DOHH2 (cell line): ENCODE measurements at regions not wholly inside any gene's neighbourhood (a gene's known extent, or its start where the extent isn't known, plus 50 kb on each side); places are given as distances from the start of the nearest gene placed in this dataset.

Source experiments
- EZH2phosphoT487 ChIP-seq: fragments of 200-600 bp; sonication (generic); IDR thresholded peaks from 2 replicates; pipeline ENCODE4 v1.6.1; 2017; ENCODE audit warnings: borderline replicate concordance, mild to moderate bottlenecking, antibody characterized with exemption, low read length, moderate library complexity, mixed read lengths
- TF ChIP-seq, protein P1 (sequence below): fragments of 200-600 bp; sonication (generic); IDR thresholded peaks from one replicate; pipeline ENCODE4 v1.5.1; 2014; ENCODE audit warnings: antibody characterized with exemption, mild to moderate bottlenecking, low read depth, low read length; ENCODE audit not compliant: poor library complexity, severe bottlenecking

DNA sequence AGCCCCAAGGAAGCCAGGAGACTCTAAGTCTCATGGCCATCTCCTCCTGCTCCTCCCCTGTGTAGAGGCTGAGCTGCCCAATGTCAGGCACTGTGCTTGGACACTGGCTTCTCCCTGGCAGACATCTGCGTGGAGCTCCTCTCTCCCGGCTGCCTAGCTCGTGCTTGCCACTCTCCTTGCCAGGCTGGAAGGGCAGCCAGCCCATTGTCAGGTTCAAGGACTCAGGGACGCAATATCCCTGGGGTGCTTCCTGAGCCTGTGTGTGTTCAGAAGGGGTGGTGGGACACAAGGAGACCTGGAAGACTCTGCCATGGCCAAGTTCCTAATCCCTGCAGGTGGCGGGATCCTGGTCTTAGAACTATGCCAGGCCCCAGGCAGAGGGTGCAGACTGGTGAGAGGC, 65.4 kb upstream of the PARP1 start:
- TF ChIP-seq, protein P1, sequence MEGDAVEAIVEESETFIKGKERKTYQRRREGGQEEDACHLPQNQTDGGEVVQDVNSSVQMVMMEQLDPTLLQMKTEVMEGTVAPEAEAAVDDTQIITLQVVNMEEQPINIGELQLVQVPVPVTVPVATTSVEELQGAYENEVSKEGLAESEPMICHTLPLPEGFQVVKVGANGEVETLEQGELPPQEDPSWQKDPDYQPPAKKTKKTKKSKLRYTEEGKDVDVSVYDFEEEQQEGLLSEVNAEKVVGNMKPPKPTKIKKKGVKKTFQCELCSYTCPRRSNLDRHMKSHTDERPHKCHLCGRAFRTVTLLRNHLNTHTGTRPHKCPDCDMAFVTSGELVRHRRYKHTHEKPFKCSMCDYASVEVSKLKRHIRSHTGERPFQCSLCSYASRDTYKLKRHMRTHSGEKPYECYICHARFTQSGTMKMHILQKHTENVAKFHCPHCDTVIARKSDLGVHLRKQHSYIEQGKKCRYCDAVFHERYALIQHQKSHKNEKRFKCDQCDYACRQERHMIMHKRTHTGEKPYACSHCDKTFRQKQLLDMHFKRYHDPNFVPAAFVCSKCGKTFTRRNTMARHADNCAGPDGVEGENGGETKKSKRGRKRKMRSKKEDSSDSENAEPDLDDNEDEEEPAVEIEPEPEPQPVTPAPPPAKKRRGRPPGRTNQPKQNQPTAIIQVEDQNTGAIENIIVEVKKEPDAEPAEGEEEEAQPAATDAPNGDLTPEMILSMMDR = no peak
- TF ChIP-seq EZH2phosphoT487 = no peak
